ENCODE measurements at regions not wholly inside any gene's neighbourhood (a gene's known extent, or its start where the extent isn't known, plus 50 kb on each side); places are given as distances from the start of the nearest gene placed in this dataset.

- H3K4me3 ChIP-seq (ENCODE audit: control insufficient read depth, low read depth, low read length): no peak overlapping the region
- no peak for TF ChIP-seq CTCF (IDR thresholded peaks at IDR 0.05; ENCODE audit: control insufficient read depth, insufficient read depth, low read depth, low read length, missing control alignments)
Observed at GRCh38 chr1:9419369-9420041, 119.8 kb upstream of the SLC25A33 start.

GRCh38 chr1:9420835-9421532 lies 118.3 kb upstream of the SLC25A33 start:
- no peak overlapping the region for H3K4me3 ChIP-seq (ENCODE audit: control insufficient read depth, low read depth, low read length)
- no peak for TF ChIP-seq CTCF (IDR thresholded peaks at IDR 0.05; ENCODE audit: control insufficient read depth, insufficient read depth, low read depth, low read length, missing control alignments)
- DNase-seq (ENCODE audit: low read depth): no peak

More at GRCh38 chr1:9419369-9420041, 119.8 kb upstream of the SLC25A33 start:
- DNase-seq (ENCODE audit: low read depth): no peak

- no peak for TF ChIP-seq CTCF (IDR thresholded peaks at IDR 0.05; ENCODE audit: control insufficient read depth, insufficient read depth, low read depth, low read length, missing control alignments)
- no peak for DNase-seq (ENCODE audit: low read depth)
- H3K4me3 ChIP-seq (ENCODE audit: control insufficient read depth, low read depth, low read length): no peak overlapping the region
Observed at GRCh38 chr1:9421533-9421873, 117.8 kb upstream of the SLC25A33 start.

- no peak for TF ChIP-seq CTCF (IDR thresholded peaks at IDR 0.05; ENCODE audit: control insufficient read depth, insufficient read depth, low read depth, low read length, missing control alignments)
- H3K4me3 ChIP-seq (ENCODE audit: control insufficient read depth, low read depth, low read length): no peak overlapping the region
- no peak for DNase-seq (ENCODE audit: low read depth)
Observed at GRCh38 chr1:9422321-9422720, 116.9 kb upstream of the SLC25A33 start.

GRCh38 chr1:9422911-9423505 lies 116.3 kb upstream of the SLC25A33 start:
- TF ChIP-seq CTCF (IDR thresholded peaks at IDR 0.05; ENCODE audit: control insufficient read depth, insufficient read depth, low read depth, low read length, missing control alignments): no peak
- H3K4me3 ChIP-seq (ENCODE audit: control insufficient read depth, low read depth, low read length): no peak overlapping the region
- no peak for DNase-seq (ENCODE audit: low read depth)

GRCh38 chr1:9424261-9424660 lies 115.0 kb upstream of the SLC25A33 start:
- no peak overlapping the region for H3K4me3 ChIP-seq (ENCODE audit: control insufficient read depth, low read depth, low read length)
- DNase-seq (ENCODE audit: low read depth): no peak
- no peak for TF ChIP-seq CTCF (IDR thresholded peaks at IDR 0.05; ENCODE audit: control insufficient read depth, insufficient read depth, low read depth, low read length, missing control alignments)
